ENCODE measurements at regions not wholly inside any gene's neighbourhood (a gene's known extent, or its start where the extent isn't known, plus 50 kb on each side); places are given as distances from the start of the nearest gene placed in this dataset.
A peak's percentile ranks its signal among the peaks of the same experiment; 100 is the strongest.

- 84 to 85% methylated on average over 2 of the region's 2 CpGs for WGBS, 2 donors
- TF ChIP-seq CTCF (IDR thresholded peaks at IDR 0.05; ENCODE audit: control extremely low read depth, extremely low read depth), result no peak
- H3K4me3 ChIP-seq, result no peak overlapping the region
- H3K27me3 ChIP-seq (ENCODE audit: control insufficient read depth in 3 of 3, insufficient read depth in 3 of 3, low read length in 2 of 3), result no peaks in the 10 kb centered on the region
- DNase-seq (no peak), ATAC-seq (ENCODE audit: insufficient read depth, low FRiP score) (no peak)
- H3K4me1 ChIP-seq (ENCODE audit: control insufficient read depth in 5 of 5, insufficient read depth in 5 of 5, low read length in 5 of 5), result peaks cover 0 to 45% (median 2%) of the 10 kb centered on the region in 5 donors
- no peak overlapping the region for H3K9ac ChIP-seq (ENCODE audit: insufficient read depth in 1 of 2, low read length in 2 of 2)
- no peak overlapping the region for H3K27ac ChIP-seq (ENCODE audit: low read depth in 1 of 2, low read length in 1 of 2)
- no peaks in the 10 kb centered on the region for H3K36me3 ChIP-seq (ENCODE audit: control insufficient read depth in 4 of 4, insufficient read depth in 4 of 4, low read length in 4 of 4)
- H3K9me3 ChIP-seq (ENCODE audit: control insufficient read depth in 4 of 4, insufficient read depth in 3 of 4, low read length in 3 of 4), result no peaks in the 10 kb centered on the region
These were observed 255.0 kb downstream of the HACE1 start for GRCh38 chr6:104604685-104605084.

GRCh38 chr6:104603108-104603745 lies 256.5 kb downstream of the HACE1 start:
- H3K27ac ChIP-seq (ENCODE audit: low read depth in 1 of 2, low read length in 1 of 2), result no peak overlapping the region
- H3K4me3 ChIP-seq, result no peak overlapping the region
- H3K27me3 ChIP-seq (ENCODE audit: control insufficient read depth in 3 of 3, insufficient read depth in 3 of 3, low read length in 2 of 3), result no peaks in the 10 kb centered on the region
- peaks cover 0 to 38% (median 2%) of the 10 kb centered on the region in 5 donors for H3K4me1 ChIP-seq (ENCODE audit: control insufficient read depth in 5 of 5, insufficient read depth in 5 of 5, low read length in 5 of 5)
- no peaks in the 10 kb centered on the region for H3K9me3 ChIP-seq (ENCODE audit: control insufficient read depth in 4 of 4, insufficient read depth in 3 of 4, low read length in 3 of 4)
- ATAC-seq (ENCODE audit: insufficient read depth, low FRiP score) (no peak), DNase-seq (no peak)
- no peak overlapping the region for H3K9ac ChIP-seq (ENCODE audit: insufficient read depth in 1 of 2, low read length in 2 of 2)
- WGBS, 2 donors, result 84 to 93% methylated on average over 1 of the region's 1 CpG
- no peaks in the 10 kb centered on the region for H3K36me3 ChIP-seq (ENCODE audit: control insufficient read depth in 4 of 4, insufficient read depth in 4 of 4, low read length in 4 of 4)
- TF ChIP-seq CTCF (IDR thresholded peaks at IDR 0.05; ENCODE audit: control extremely low read depth, extremely low read depth), result no peak

DNA sequence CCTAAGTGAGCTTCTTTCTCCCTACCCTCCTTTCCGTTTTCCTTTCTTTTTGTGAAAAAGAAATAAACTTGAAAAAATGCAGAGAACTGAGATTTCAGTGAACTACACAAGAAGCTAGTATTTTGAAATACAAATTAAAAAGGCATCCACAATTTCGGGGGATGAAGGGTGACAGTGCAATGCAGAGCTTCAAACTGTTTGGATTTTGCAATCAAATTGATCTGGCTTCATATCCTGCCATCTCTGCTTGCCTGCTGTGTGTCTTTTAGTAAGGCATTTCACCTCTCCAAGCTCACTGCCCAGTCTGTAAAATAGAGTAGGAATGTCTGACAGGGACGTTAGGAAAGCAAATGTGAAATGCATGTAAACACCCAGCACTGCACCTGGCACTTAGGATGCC lies 258.0 kb downstream of the HACE1 start:
- Histone ChIP-seq H3K4me3 (no peak overlapping the region), H3K27me3 (ENCODE audit: control insufficient read depth in 3 of 3, insufficient read depth in 3 of 3, low read length in 2 of 3) (no peaks in the 10 kb centered on the region), H3K9me3 (ENCODE audit: control insufficient read depth in 4 of 4, insufficient read depth in 3 of 4, low read length in 3 of 4) (no peaks in the 10 kb centered on the region), H3K4me1 (ENCODE audit: control insufficient read depth in 5 of 5, insufficient read depth in 5 of 5, low read length in 5 of 5) (peaks cover 0 to 31% (median 2%) of the 10 kb centered on the region in 5 donors), H3K36me3 (ENCODE audit: control insufficient read depth in 4 of 4, insufficient read depth in 4 of 4, low read length in 4 of 4) (no peaks in the 10 kb centered on the region), H3K27ac (ENCODE audit: low read depth in 1 of 2, low read length in 1 of 2) (no peak overlapping the region), H3K9ac (ENCODE audit: insufficient read depth in 1 of 2, low read length in 2 of 2) (peak overlapping the region in 1 of 2 donors; percentile 16)
- DNase-seq, result peak in 2 of 3 donors; percentile 27 to 87
- WGBS, 2 donors, result 38 to 47% methylated on average over 3 of the region's 3 CpGs
- TF ChIP-seq CTCF (IDR thresholded peaks at IDR 0.05; ENCODE audit: control extremely low read depth, extremely low read depth), result no peak
- no peak for ATAC-seq (ENCODE audit: insufficient read depth, low FRiP score)
